Sciatic nerve (tissue), 2 donors: ENCODE measurements at regions not wholly inside any gene's neighbourhood (a gene's known extent, or its start where the extent isn't known, plus 50 kb on each side); places are given as distances from the start of the nearest gene placed in this dataset.

ENCODE experiments used
- ATAC-seq: fragments of 200-7000 bp; cut with Tn5 transposase; one replicate; pipeline ENCODE4 v1.9.1; 2020; ENCODE audit warnings: mild to moderate bottlenecking, moderate library complexity
- DNase-seq: peaks from one replicate; pipeline ENCODE4 v3.0.0-alpha.2; 2020; ENCODE audit warnings: low spot score
- intact Hi-C: fragments of 100-400 bp; cut with DNase I; formaldehyde crosslinking; loops from one replicate; pipeline ENCODE4 v1.14.2; 2022
- donor health status: DM: no; HTN: no; CAD: no.
- donor health status: DM: no; HTN: no; CAD: no.

DNA sequence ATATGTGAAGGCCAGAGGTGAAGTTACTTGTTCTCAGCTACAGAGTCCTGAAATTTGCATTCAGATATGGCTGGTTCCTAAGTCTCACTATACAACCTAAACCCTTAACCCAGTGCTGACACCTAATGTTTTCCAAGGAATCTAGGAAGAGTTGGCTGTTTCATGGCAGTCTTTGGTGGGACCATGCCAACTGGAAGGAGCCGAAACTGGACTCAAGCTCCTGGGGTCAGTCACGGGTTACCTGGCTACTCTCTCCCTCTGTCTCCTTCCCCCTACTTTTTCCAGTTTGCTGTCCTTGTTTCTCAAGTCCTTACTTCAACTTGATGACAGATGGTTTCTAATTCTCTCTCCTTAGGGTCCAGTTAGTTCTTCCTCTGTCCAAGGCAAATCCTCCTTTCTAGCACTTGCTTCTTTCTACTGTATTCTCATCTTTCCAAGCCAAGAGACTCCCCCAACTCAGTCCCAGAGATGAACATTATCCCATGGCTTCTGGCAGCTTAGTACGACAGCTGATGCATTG lies 88.6 kb upstream of the COL6A5 start:
- ATAC-seq = no peak
- DNase-seq = no peak
- intact Hi-C loops = no loop called here

DNA sequence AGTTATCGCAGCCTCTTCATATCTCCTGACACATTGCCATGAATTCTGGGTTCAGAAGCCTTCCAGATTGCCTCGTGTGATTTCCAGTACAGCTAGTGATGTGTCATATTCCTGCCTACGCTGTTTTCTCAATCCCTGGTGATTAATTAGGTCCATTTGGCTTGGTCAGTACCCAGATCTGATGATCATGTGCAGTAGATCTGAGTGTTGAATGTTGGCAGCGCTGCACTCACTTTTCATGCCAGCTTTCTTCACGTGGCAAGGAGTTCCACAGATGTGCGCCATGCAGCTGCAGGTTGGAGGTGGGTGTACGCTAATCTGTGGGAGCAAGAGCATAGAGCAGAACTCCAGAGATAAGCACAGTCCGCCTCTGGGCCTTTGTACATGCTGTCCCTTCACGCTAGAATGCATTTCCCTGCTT lies 86.9 kb upstream of the COL6A5 start:
- peak; percentile 65 for ATAC-seq

DNA sequence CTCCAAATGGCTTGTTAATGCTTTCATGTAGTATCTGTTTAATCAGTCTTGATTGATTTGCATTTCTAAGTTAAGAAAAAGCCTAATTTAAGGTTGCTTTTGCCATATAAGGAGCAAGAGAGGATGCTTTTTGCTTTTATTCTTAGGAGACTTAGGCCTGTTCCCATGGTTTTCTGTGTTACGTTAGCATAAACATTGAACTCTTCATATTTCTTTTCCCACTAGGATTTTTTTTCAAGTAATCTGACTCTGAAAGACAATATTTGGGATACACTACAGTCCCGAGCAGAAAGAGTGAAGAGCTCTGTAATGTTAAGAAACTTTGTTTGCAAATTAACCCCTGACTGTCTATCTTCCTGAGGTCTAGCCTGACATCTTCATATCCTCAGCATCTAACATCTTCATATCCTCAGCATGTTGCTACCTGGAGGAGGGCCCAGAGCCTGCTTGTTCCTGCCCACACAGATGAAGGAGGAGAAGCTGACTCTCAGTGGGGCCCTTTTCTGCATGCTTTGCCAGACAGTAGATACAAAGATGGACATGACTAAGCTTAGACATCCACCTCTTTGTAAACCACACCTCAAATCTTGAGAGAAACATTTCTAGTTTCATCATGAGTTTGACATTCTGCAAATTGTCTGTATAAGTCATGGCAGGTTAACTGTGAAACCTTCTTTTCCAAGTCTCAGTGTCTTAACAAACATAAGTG lies 86.2 kb upstream of the COL6A5 start:
- ATAC-seq (peak; percentile 69), DNase-seq (no peak)
- intact Hi-C loops = no loop called here

More for the DNA sequence above, 86.9 kb upstream of the COL6A5 start:
- intact Hi-C loops = no loop called here
- no peak for DNase-seq

DNA sequence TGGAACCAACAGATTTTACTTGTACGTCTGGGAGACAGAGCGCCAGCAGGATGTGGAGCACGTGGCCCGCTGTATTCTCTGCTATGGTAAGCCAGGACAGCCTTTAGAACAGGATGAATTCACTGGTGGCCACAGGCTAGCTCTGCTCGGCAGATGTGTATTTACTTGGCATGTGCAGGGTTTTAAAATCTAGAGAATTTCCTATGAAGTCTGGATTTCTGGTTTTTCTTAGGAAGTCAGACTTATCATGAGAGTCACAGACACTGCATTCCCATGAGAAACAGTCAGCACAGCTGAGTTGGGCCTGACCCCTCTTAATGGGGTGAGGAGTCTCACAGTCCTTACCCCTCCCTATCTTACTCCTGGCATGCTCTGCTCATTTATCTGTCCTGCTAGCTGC lies 84.6 kb upstream of the COL6A5 start:
- intact Hi-C loops = no loop called here
- no peak for DNase-seq
- ATAC-seq = peak; percentile 47

DNA sequence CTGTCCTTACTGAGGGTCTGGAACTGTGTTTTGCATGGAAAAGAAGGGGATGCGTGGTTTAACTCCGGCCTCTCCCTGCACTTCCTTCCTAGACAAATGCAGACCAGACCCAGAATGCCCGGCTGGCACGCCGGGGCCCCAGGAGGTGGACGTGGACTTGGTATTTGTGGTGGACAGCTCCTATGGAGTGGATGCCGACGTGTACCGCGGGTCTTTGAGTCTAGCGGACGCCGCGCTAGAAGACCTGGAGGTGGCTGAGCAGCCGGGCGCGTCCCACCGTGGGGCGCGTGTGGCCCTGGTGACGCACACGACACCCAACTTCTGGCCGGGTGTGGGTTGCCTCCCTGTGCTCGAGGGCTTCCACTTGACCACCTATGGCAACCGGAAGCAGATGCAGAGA lies 81.8 kb upstream of the COL6A5 start:
- DNase-seq = no peak
- intact Hi-C loops = no loop called here
- ATAC-seq = no peak

DNA sequence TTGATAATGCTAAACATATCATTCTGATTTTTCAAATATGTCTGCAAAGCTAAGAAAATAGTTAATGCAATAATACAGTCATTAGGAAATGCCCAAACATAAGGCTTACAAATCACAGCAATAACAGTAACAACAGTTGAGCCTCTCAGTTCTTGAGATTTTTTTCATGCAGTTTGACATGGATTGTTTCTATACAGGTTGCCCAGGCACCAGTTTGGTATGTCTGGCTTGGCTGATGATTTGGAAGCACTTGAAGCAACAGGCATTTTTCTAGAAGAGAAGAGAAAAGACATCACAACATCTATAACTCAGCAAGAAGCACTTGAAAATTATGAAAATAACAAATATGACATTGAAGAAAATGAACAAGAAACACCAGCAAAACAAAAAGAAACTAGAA lies 78.7 kb upstream of the COL6A5 start:
- no peak for ATAC-seq
- intact Hi-C loops = no loop called here
- DNase-seq = no peak

DNA sequence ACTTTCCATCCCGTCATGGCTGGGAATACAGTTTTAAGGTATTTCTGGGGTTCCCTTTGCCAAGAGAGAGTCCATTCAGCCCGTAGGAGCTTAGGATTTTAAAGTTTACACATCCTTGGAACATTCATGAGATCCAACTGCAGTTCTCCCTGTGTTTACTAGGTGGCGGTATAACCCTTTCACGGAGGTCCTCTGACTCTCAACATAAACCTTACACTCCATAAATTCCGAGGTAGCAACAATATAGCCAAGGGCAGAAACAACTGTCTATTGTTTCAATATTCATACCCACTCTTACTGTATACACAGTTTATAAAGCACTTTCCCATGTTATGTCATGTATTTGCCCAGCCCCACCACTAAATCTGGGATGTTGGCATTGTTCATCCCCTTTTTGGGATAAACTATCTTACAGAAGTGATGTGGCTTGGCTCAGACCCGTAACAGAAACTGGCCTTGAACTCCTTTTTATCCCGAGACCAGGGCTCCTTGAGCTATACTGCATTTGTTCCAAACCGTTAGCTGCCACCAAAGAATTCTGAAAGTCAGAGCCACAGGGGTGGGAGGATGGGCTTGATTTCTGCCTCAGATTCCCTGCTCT lies 69.2 kb upstream of the COL6A5 start:
- ATAC-seq (peak; percentile 48), DNase-seq (no peak)
- intact Hi-C loops = no loop called here

DNA sequence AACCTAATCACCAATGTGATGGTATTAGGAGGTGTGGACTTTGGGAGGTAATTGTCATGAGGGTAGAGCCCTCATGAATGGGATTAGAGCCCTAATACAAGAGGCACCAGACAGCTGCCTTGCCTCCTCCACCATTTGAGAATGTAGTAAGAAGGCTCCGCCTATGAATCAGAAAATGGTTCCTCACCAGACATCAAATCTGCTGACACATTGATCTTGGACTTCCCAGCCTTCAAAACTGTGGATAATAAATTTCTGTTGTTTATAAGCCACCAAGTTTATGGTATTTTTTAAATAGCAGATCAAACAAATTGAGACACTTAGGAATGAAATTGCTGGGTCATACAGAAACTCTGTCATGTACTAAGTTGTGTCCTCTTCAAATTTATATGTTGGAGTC lies 56.8 kb upstream of the COL6A5 start:
- DNase-seq (no peak), ATAC-seq (no peak)
- intact Hi-C loops = no loop called here

DNA sequence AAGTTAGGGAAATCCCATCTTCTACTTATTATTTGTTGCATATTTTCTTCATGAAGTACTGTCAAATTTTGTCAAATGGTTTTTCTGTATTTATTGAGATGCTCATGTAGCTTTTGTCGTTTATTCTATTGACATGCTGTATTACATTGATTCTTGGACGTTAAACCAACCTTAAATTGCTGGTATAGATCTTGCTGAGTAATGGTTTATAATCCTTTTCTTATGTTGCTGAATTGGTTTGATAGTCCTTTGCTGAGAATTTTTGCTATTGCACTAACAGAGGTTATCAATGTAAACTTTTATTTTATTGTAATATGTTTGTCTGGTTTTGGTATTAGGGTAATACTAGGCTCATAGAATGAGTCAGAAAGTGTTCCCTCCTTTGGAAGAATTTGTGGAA lies 54.3 kb upstream of the COL6A5 start:
- ATAC-seq (no peak), DNase-seq (no peak)
- intact Hi-C loops = no loop called here

DNA sequence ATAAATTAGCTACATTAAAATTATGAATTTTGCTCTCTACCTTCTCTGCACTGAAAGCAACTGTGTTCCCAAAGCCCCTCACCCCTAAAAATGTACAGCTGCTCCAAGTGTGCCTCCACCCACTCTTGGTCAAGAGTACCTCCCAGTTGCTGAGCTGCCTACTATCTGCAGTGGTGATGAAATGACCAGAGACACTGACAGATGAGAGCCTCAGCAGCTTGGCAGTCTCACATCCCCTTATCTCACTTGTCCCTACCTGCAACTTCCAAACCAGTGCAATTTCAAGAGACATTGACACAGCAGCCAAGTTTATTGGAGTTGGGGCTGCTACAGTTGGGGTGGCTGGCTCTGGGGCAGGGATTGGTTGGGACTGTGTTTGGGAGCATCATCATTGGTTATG lies 52.2 kb upstream of the COL6A5 start:
- intact Hi-C loops = no loop called here
- DNase-seq (no peak), ATAC-seq (no peak)
